ENCODE measurements at regions not wholly inside any gene's neighbourhood (a gene's known extent, or its start where the extent isn't known, plus 50 kb on each side); places are given as distances from the start of the nearest gene placed in this dataset.

DNA sequence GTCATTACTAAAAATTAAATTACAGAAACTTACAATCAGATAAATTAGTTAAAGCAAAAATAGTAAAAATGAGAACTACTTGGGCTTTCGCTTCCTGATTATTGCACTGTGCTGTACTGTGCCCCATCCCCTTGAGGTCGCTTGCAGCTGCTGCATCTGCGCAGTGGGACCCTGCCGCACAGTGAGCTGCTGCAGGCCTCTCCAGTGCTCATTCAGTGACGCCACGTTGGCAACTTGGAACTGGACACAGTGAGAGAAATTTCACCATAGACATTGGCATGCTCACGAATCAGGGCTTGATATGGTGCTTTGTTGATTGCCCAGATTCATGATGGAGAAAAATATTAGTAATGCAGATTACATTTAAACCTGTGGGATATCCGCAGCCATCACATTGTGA, 290.8 kb upstream of the MYT1L start:
- DNase-seq (ENCODE audit: low read depth, low spot score) (no peak), ATAC-seq (peak; percentile 79), FAIRE-seq (no peak)
- no peaks in the 10 kb centered on the region for H3K79me2 ChIP-seq (ENCODE audit: control insufficient read depth, insufficient read depth, low read length)
- H3K27ac ChIP-seq (ENCODE audit: control insufficient read depth, insufficient read depth): no peak overlapping the region
- H3K27me3 ChIP-seq (replicated peaks in 1 of 2; ENCODE audit: control insufficient read depth in 2 of 2, insufficient read depth in 2 of 2, low read length in 1 of 2): no peaks in the 10 kb centered on the region
- ChIA-PET POLR2A (no interaction called here), RAD21 (ENCODE audit: unreplicated experiment) (interaction anchor here (0.5 kb wide), 1 partner anchor 27 kb away, joined by 3 read pairs; no protein-coding TSS in a partner anchor), SMC1A (ENCODE audit: uncharacterized antibody, unreplicated experiment) (no interaction called here), CTCF (no interaction called here)
- no peaks in the 10 kb centered on the region for H4K20me1 ChIP-seq (ENCODE audit: control insufficient read depth, insufficient read depth)
- no peak overlapping the region for H3K4me3 ChIP-seq
- in situ Hi-C loops (cut with MboI): no loop called here
- no peaks in the 10 kb centered on the region for H3K4me1 ChIP-seq (ENCODE audit: control insufficient read depth, insufficient read depth, low read length)
- intact Hi-C loops (cut with micrococcal nuclease; ENCODE audit: unreplicated experiment): no loop called here
- H3K9me3 ChIP-seq (replicated peaks; ENCODE audit: control insufficient read depth, insufficient read depth, low read length): no peaks in the 10 kb centered on the region
- H3K4me2 ChIP-seq (ENCODE audit: control insufficient read depth, insufficient read depth): no peak overlapping the region
- no peak overlapping the region for H3K9ac ChIP-seq (ENCODE audit: control insufficient read depth, insufficient read depth, low read length)
- TF ChIP-seq SPI1 (IDR thresholded peaks at IDR 0.05; ENCODE audit: borderline replicate concordance, insufficient read depth, low read depth, low read length) (peak; percentile 34; the same call in 1 of the 2 replicates), MEF2A (IDR thresholded peaks at IDR 0.05; ENCODE audit: insufficient read depth, low read depth, low read length) (no peak), TCF3 (IDR thresholded peaks at IDR 0.05; ENCODE audit: borderline replicate concordance, insufficient read depth, low read depth, low read length) (no peak)
- BruUV-seq (replicated peaks): no TSS peak
- H3K36me3 ChIP-seq (ENCODE audit: control insufficient read depth in 2 of 2, insufficient read depth in 2 of 2, low read length in 1 of 2): no peaks in the 10 kb centered on the region
- no peak overlapping the region for H2AFZ ChIP-seq (ENCODE audit: control insufficient read depth, low read depth, low read length)
- 52% methylated on average over 8 of the region's 8 CpGs for WGBS (ENCODE audit: insufficient coverage, insufficient replicate concordance, low lambda C conversion rate, missing lambda C conversion rate)

DNA sequence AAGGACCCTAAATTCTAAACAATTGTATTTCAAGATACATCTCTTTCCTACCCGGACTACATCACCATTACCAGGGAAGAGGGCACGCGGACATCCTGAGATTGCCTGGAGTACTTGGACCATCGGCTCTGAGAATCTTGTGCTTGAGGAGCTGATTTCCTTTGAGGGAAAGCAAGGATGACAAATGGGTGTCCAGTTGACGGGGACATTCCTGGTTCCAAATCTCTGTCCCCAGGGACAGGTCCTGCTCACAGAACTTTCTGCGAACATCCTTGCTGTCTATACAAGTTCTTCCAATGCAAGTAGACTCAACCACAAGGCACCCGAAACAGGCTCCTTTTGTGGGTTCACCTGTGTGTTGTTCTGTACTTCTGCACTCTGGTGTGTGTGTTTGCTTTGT, 289.5 kb upstream of the MYT1L start:
- FAIRE-seq (no peak), DNase-seq (ENCODE audit: low read depth, low spot score) (no peak), ATAC-seq (no peak)
- no peak overlapping the region for H3K4me3 ChIP-seq
- no peak overlapping the region for H3K9ac ChIP-seq (ENCODE audit: control insufficient read depth, insufficient read depth, low read length)
- POLR2A ChIA-PET: no interaction called here
- H2AFZ ChIP-seq (ENCODE audit: control insufficient read depth, low read depth, low read length): no peak overlapping the region
- H3K27ac ChIP-seq (ENCODE audit: control insufficient read depth, insufficient read depth): no peak overlapping the region
- no peaks in the 10 kb centered on the region for H3K9me3 ChIP-seq (replicated peaks; ENCODE audit: control insufficient read depth, insufficient read depth, low read length)
- WGBS (ENCODE audit: insufficient coverage, insufficient replicate concordance, low lambda C conversion rate, missing lambda C conversion rate): 52% methylated on average over 7 of the region's 7 CpGs
- RAD21 ChIA-PET (ENCODE audit: unreplicated experiment): no interaction called here
- no peaks in the 10 kb centered on the region for H4K20me1 ChIP-seq (ENCODE audit: control insufficient read depth, insufficient read depth)
- no peaks in the 10 kb centered on the region for H3K79me2 ChIP-seq (ENCODE audit: control insufficient read depth, insufficient read depth, low read length)
- intact Hi-C loops (cut with micrococcal nuclease; ENCODE audit: unreplicated experiment) (no loop called here), in situ Hi-C loops (cut with MboI) (no loop called here)
- BruUV-seq (replicated peaks): no TSS peak
- H3K36me3 ChIP-seq (ENCODE audit: control insufficient read depth in 2 of 2, insufficient read depth in 2 of 2, low read length in 1 of 2): no peaks in the 10 kb centered on the region
- CTCF ChIA-PET: no interaction called here
- no peaks in the 10 kb centered on the region for H3K27me3 ChIP-seq (replicated peaks in 1 of 2; ENCODE audit: control insufficient read depth in 2 of 2, insufficient read depth in 2 of 2, low read length in 1 of 2)
- H3K4me2 ChIP-seq (ENCODE audit: control insufficient read depth, insufficient read depth): no peak overlapping the region
- SMC1A ChIA-PET (ENCODE audit: uncharacterized antibody, unreplicated experiment): no interaction called here
- no peaks in the 10 kb centered on the region for H3K4me1 ChIP-seq (ENCODE audit: control insufficient read depth, insufficient read depth, low read length)
- TF ChIP-seq, protein P1, sequence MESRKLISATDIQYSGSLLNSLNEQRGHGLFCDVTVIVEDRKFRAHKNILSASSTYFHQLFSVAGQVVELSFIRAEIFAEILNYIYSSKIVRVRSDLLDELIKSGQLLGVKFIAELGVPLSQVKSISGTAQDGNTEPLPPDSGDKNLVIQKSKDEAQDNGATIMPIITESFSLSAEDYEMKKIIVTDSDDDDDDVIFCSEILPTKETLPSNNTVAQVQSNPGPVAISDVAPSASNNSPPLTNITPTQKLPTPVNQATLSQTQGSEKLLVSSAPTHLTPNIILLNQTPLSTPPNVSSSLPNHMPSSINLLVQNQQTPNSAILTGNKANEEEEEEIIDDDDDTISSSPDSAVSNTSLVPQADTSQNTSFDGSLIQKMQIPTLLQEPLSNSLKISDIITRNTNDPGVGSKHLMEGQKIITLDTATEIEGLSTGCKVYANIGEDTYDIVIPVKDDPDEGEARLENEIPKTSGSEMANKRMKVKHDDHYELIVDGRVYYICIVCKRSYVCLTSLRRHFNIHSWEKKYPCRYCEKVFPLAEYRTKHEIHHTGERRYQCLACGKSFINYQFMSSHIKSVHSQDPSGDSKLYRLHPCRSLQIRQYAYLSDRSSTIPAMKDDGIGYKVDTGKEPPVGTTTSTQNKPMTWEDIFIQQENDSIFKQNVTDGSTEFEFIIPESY (IDR thresholded peaks at IDR 0.05): no peak
- TF ChIP-seq SUZ12 (IDR thresholded peaks at IDR 0.05; ENCODE audit: unreplicated experiment): no peak
- no peak for TF ChIP-seq NFYA (IDR thresholded peaks at IDR 0.05; ENCODE audit: borderline replicate concordance, low read depth, low read length)
- TF ChIP-seq RELA (IDR thresholded peaks at IDR 0.05; ENCODE audit: borderline replicate concordance, partially characterized antibody): no peak
- TF ChIP-seq, protein P2, sequence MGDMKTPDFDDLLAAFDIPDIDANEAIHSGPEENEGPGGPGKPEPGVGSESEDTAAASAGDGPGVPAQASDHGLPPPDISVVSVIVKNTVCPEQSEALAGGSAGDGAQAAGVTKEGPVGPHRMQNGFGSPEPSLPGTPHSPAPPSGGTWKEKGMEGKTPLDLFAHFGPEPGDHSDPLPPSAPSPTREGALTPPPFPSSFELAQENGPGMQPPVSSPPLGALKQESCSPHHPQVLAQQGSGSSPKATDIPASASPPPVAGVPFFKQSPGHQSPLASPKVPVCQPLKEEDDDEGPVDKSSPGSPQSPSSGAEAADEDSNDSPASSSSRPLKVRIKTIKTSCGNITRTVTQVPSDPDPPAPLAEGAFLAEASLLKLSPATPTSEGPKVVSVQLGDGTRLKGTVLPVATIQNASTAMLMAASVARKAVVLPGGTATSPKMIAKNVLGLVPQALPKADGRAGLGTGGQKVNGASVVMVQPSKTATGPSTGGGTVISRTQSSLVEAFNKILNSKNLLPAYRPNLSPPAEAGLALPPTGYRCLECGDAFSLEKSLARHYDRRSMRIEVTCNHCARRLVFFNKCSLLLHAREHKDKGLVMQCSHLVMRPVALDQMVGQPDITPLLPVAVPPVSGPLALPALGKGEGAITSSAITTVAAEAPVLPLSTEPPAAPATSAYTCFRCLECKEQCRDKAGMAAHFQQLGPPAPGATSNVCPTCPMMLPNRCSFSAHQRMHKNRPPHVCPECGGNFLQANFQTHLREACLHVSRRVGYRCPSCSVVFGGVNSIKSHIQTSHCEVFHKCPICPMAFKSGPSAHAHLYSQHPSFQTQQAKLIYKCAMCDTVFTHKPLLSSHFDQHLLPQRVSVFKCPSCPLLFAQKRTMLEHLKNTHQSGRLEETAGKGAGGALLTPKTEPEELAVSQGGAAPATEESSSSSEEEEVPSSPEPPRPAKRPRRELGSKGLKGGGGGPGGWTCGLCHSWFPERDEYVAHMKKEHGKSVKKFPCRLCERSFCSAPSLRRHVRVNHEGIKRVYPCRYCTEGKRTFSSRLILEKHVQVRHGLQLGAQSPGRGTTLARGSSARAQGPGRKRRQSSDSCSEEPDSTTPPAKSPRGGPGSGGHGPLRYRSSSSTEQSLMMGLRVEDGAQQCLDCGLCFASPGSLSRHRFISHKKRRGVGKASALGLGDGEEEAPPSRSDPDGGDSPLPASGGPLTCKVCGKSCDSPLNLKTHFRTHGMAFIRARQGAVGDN (IDR thresholded peaks at IDR 0.05): no peak
- no peak for TF ChIP-seq HDGF (IDR thresholded peaks at IDR 0.05)
- TF ChIP-seq GABPA (IDR thresholded peaks at IDR 0.05; ENCODE audit: low read depth): no peak
- TF ChIP-seq, protein P3, sequence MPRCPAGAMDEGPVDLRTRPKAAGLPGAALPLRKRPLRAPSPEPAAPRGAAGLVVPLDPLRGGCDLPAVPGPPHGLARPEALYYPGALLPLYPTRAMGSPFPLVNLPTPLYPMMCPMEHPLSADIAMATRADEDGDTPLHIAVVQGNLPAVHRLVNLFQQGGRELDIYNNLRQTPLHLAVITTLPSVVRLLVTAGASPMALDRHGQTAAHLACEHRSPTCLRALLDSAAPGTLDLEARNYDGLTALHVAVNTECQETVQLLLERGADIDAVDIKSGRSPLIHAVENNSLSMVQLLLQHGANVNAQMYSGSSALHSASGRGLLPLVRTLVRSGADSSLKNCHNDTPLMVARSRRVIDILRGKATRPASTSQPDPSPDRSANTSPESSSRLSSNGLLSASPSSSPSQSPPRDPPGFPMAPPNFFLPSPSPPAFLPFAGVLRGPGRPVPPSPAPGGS (IDR thresholded peaks at IDR 0.05; ENCODE audit: borderline replicate concordance, insufficient read depth, low read depth, low read length, poor library complexity, severe bottlenecking): no peak

All from GM12878 (cell line).